Stimulated activated CD8-positive, alpha-beta memory T cell treated with anti-CD3 and anti-CD28 coated beads, Interleukin-15, amount 100 ng/mL, for 1 hour (primary cell): ENCODE measurements at regions not wholly inside any gene's neighbourhood (a gene's known extent, or its start where the extent isn't known, plus 50 kb on each side); places are given as distances from the start of the nearest gene placed in this dataset.

ENCODE experiments used
- DNase-seq: peaks from one replicate; pipeline ENCODE4 v3.0.0-alpha.2; 2020; ENCODE audit warnings: low read depth

DNA sequence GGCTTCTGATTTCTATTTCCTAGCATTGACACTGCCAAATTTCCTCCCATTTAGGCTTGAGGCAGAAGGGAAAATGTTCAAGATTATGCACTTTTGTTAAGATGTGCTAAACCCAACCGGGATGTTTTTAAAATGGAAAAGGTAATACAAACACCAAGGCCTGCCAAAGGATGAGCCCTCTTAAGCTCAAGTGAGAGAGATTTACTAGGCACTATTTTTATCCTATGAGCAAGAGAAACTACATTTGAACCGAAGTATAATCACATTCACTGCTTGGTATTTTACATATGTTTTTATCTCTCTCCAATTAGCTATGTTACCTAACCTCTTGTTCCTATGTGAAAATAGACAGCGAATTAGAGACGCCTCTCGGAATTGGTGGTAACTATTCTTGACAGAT lies 295.8 kb downstream of the GABRB3 start:
- DNase-seq = no peak

DNA sequence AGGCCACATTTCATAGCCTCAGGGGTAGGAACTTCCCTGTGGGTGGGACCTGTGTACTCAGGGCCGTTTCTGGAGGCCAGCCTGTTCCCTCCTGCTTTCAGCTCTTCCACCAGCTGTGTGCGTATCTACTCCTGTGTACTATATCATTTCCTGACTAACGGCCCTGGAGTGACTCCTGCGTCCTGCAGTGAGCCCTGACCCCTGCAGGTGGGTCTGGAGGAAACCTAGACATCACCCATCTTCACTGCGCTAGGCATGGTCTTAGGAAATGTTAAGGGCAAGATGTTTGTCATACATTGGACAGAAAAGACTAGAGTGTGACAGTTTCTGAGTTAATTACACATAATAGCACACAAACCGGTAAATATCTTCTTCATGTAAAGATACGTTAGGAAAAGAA lies 297.3 kb downstream of the GABRB3 start:
- no peak for DNase-seq

GRCh38 chr15:26472661-26473060 lies 300.2 kb downstream of the GABRB3 start:
- DNase-seq = no peak

DNA sequence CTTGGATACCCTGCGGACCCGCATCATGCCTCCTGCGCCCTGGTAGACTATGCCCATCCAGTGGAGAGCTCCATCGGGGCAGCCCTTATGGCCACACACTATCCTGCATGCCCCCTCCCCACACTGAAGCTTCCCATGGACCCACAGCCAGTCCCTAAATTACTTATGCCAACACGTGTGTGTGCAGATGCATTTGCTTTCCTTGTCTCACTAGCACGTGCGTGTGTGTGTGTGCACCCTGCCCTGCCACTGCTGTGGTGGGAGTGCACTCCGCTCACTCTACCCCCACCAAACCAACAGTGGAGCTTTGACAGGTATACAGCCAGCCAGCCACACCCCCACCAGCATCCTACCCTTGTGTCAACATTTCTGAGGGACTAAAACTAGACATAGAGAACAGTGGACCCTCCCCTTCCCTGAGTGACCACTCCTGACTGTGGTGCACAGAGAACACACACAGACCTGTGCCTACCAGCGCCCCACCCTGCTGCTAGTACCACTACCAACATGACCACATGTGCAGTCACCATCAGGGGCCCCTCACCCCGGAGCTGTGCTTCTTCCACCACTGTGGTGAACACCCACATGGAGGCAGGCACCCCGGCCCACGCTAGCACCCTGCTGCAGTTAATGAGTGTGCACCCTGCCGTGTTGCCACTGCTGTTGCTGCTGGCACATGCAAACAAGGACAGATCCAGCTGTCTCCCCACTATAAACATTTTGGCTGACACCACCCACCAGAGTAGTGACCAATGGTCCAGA lies 310.8 kb downstream of the GABRB3 start:
- no peak for DNase-seq

- no peak for DNase-seq
Observed at GRCh38 chr15:26460165-26460564, 312.7 kb downstream of the GABRB3 start.

DNA sequence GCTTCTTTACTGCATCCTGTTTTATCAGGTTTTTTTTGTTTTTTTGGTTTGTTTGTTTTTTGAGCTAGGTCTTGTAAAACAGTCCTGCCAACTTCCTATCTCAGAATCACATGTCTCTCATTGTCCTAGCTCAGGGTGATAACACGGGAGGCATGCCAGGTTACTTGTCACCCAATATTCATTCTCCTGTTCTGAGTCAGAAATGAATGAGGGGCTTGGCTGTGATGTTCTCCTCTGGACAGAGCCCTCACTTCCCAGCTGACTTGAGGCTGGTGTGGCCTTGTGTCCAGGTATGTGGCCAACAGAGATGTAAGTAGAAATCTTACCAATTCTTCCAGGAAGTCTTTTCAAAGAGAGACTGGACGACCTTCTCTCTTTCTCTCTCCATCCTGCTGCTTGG lies 317.0 kb downstream of the GABRB3 start:
- DNase-seq = no peak

GRCh38 chr15:26453914-26454313 lies 319.0 kb downstream of the GABRB3 start:
- no peak for DNase-seq

DNA sequence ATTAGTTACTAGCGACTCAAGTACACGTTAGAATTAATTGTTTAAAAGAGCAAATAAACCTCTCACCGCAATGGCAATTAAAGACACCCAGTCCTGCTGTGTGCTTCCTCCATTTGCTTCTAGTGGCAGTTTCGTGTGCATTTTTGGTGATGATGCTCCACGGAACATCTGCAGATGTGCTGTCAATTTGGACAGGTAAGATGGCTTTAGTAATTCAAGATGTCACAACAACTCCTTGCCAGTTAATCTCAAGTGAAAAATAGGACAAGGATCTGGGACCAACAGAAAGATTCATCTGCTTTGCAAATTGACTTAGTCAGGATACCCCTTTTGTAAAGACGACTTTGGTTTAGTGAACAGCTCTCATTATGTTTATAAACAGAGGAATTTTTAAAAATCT lies 320.9 kb downstream of the GABRB3 start:
- no peak for DNase-seq

DNA sequence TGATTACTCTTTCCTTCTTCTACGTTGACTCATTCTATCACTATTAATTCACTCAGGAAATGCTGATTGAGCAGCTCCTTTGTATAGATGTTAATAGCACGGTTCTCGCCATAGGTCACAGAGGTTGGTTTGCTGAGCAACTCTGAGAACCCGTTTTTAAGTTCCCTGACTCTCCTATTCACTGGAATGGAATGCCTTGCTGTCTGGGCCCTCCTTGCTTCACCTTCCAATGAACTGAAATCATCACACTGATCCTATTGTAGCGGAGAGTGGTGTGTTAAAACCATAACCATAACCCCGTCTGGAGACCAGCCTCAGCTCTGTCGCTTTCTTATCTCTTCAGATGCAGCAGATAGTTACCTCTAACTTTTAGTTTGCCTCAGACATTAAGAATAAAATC lies 323.6 kb downstream of the GABRB3 start:
- DNase-seq = no peak

GRCh38 chr15:26443321-26443720 lies 329.5 kb downstream of the GABRB3 start:
- no peak for DNase-seq

- no peak for DNase-seq
Observed at GRCh38 chr15:26442680-26443079, 330.2 kb downstream of the GABRB3 start.

DNA sequence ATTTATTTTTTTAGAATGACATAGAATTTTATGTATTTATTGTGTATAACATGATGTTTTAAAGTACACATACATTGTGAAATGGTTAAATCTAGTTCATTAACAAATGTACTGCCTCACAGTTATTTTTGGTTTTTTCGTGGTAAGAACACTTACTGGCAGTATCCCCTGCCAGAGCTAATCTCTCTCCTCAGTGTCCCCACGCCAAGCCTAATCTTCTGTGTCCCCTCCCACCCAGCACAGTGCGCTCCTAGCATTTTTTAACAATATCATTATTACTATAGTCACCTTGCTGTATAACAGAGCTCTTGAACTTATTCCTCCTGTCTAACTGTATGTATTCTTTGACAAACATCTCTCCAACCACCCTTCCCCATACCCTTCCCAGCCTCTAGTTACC lies 333.2 kb downstream of the GABRB3 start:
- DNase-seq = no peak

DNA sequence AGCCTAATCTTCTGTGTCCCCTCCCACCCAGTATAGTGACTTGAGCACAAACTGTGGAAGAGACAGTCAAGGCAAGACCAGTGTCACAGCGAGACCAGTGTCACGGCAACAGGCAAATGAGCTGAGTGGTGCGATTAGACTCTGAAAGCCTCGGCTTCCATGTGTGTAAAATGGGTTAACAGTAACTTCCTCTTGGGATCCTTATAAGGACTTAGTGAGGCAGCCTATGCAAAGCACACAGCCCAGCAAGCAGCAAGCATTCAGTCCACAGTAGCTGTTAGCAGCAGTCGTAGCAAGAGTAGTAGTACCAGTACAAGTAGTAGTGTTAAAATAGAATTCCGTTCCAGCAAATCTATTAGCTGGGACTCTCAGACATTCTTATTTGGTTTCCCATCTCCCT lies 334.1 kb downstream of the GABRB3 start:
- no peak for DNase-seq

- no peak for DNase-seq
Observed at GRCh38 chr15:26438316-26438715, 334.6 kb downstream of the GABRB3 start.

GRCh38 chr15:26433818-26434217 lies 339.0 kb downstream of the GABRB3 start:
- DNase-seq = no peak

GRCh38 chr15:26433060-26433459 lies 339.8 kb downstream of the GABRB3 start:
- no peak for DNase-seq

- no peak for DNase-seq
Observed at GRCh38 chr15:26421065-26421464, 351.8 kb downstream of the GABRB3 start.

GRCh38 chr15:26395624-26396023 lies 377.2 kb downstream of the GABRB3 start:
- no peak for DNase-seq

- DNase-seq = no peak
Observed at GRCh38 chr15:26394801-26395200, 378.1 kb downstream of the GABRB3 start.

DNA sequence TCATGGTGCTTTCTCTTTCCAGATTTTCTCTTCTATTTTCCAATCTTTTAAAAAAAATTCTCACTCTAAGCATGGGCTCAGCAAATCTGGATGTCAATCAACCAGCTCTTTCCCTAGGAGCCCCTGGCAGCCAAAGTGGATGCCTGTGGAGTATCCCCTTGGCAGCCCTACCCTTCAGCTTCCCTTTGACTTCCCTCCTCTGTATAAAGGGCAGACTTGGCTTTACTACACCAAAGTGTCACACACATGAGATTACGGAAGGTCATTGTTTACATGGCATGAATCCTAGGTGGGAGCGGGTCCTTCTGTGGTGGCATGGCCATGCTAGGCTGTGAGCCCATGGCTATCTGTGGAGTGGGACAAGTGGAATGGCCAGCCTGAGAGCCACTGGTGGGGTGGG lies 379.9 kb downstream of the GABRB3 start:
- no peak for DNase-seq

DNA sequence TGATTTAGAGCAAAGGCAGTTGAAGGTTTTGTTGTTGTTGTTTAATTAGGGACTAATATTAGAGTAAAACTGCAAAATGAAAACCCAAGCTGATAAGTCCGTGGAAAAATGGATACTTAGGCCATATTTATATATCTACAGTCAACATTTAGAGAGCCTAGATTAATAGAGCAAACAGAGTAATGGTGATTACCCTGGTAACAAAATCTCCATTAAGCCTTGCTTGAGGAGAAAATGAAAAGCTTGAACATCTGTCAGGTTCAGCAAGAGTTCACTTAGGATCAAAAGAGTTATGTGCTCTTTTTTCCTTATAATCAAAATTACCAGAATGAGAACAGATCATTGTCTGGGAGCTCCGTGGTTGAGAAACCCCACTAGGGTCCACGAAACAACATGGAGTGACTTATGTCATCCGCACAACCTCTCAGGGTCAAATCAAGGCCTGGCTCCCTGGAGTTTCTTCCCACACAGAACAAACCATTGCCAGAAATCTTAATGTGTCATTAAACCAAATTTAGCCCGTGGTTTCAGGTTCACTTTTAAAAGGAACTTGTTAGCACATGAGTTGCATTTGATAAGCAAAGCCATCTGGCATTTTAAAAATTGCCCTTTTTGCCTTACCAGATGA lies 381.2 kb downstream of the GABRB3 start:
- DNase-seq = no peak

DNA sequence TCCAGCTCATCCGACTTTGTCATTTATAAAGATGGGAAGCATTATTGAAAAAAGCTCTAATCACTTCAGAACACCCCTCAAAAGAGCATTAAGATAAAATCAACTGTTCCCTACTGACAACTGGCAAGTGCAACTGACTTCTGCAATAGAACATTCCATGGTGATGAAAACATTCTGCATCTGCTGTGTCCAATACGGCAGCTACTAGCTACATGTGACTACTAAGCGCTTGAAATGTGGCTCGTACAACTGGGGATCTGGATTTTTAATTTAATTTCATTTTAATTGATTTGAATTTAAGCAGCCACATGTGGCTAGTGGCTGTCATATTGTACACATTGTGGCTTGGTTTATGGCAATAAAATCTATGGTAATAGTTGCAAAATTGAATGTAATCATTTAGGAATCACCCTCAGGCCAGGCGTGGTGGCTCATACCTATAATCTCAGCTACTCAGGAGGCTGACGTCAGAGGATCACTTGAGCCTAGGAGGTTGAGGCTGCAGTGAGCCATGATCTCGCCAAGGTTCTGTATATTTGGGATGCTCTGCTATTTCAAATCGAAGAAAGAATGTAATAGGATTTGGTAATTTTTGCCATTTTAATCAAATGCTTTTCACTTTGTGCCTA lies 390.3 kb downstream of the GABRB3 start:
- no peak for DNase-seq

GRCh38 chr15:26378304-26378703 lies 394.6 kb downstream of the GABRB3 start:
- DNase-seq = no peak

- no peak for DNase-seq
Observed at GRCh38 chr15:26376243-26376642, 396.6 kb downstream of the GABRB3 start.
